Peyer's patch (tissue), 4 donors: ENCODE measurements at regions not wholly inside any gene's neighbourhood (a gene's known extent, or its start where the extent isn't known, plus 50 kb on each side); places are given as distances from the start of the nearest gene placed in this dataset.

Source experiments
- POLR2A ChIP-seq, 2 donors: fragments of 450-650 bp; IDR thresholded peaks; one replicate each; pipeline ENCODE4 v1.5.1; 2017; ENCODE audit warnings: antibody characterized with exemption in 2 of 2, mild to moderate bottlenecking in 2 of 2, moderate library complexity in 2 of 2
- TF ChIP-seq, protein P1 (sequence below), 6 experiments: fragments of 450-650 bp in 4 of 6; fragments of 200-600 bp in 2 of 6; sonication (generic) in 1 of 6; IDR thresholded peaks; one replicate each; pipeline ENCODE4 v1.5.1; 2017 to 2019; ENCODE audit warnings: antibody characterized with exemption in 6 of 6, mild to moderate bottlenecking in 3 of 6, moderate library complexity in 1 of 6

DNA sequence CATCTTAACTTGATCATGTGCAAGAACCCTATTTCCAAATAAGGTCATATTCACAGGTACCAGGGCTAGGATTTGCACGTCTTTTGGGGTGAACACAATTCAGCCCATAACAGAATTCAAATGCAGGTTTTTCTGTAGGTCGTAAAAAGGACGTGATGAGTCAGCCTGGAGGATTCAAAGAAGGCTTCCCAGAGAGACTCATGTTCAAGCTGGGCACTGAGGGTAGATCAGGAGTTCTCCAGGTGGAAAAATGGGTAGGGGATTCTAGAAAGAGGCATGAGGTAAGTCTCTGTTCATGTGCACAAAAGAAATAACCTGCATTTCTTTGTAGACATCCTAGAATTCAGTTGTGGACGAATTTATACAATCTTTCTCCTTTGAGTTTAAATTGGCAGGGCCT, 160.4 kb downstream of the RPS24 start:
- TF ChIP-seq, protein P1, sequence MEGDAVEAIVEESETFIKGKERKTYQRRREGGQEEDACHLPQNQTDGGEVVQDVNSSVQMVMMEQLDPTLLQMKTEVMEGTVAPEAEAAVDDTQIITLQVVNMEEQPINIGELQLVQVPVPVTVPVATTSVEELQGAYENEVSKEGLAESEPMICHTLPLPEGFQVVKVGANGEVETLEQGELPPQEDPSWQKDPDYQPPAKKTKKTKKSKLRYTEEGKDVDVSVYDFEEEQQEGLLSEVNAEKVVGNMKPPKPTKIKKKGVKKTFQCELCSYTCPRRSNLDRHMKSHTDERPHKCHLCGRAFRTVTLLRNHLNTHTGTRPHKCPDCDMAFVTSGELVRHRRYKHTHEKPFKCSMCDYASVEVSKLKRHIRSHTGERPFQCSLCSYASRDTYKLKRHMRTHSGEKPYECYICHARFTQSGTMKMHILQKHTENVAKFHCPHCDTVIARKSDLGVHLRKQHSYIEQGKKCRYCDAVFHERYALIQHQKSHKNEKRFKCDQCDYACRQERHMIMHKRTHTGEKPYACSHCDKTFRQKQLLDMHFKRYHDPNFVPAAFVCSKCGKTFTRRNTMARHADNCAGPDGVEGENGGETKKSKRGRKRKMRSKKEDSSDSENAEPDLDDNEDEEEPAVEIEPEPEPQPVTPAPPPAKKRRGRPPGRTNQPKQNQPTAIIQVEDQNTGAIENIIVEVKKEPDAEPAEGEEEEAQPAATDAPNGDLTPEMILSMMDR (IDR thresholded peaks at IDR 0.05): no peak
- no peak for TF ChIP-seq POLR2A (IDR thresholded peaks at IDR 0.05)
